ENCODE measurements at regions not wholly inside any gene's neighbourhood (a gene's known extent, or its start where the extent isn't known, plus 50 kb on each side); places are given as distances from the start of the nearest gene placed in this dataset.

DNA sequence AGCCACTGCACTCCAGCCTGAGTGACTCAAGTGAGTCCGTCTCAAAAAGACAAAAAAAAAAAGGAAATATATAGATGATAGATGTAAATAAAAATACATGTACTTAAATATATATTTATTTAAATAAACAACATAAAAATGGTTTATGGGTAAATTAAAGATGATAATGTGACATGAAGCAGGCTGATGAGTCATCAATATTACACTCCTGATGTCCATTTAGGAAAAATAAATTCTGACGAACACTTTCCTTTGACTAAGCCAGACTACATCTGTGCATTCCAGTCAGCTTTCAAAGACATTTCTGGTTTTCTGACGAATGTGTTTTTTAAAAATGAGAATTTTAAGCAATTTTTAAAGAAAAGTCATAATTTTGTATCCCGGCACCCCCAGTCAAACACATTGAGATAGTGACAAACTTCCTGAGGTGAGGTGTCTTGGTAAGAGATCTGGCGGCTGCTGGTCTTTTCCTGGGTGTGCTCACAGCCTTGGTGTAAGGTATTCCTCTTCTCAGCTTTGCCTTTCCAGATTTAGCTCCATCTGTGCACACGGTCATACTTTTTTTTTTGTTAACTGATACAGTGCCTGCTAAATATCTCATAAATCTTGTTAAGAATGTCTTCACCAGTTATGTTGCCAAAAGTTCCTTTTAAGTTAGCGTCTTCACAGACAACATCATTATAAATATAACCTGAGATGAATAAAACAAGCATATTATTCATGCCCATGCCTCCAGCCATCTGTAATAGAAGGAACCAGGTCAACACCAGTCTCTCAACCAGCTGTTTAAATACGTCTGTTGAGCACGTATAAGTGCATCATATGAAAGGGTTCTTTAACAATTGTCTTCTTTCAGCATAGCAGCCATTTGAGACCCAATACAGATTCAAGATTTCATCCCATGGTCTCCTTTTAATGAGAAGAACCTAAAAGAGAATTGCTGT lies 214.5 kb upstream of the PLD5 start:
- TF ChIP-seq CTCF (conservative IDR thresholded peaks at IDR 0.05; ENCODE audit: control insufficient read depth, insufficient read depth, low read depth, low read length) = no peak
- H3K4me3 ChIP-seq (ENCODE audit: control insufficient read depth, low read depth, low read length) = no peak overlapping the region
- DNase-seq (ENCODE audit: low read depth) = no peak

- no peak overlapping the region for H3K4me3 ChIP-seq (ENCODE audit: control insufficient read depth, low read depth, low read length)
- DNase-seq (ENCODE audit: low read depth) = no peak
- TF ChIP-seq CTCF (conservative IDR thresholded peaks at IDR 0.05; ENCODE audit: control insufficient read depth, insufficient read depth, low read depth, low read length) = no peak
Measured at GRCh38 chr1:242736611-242737010, 212.1 kb upstream of the PLD5 start.

DNA sequence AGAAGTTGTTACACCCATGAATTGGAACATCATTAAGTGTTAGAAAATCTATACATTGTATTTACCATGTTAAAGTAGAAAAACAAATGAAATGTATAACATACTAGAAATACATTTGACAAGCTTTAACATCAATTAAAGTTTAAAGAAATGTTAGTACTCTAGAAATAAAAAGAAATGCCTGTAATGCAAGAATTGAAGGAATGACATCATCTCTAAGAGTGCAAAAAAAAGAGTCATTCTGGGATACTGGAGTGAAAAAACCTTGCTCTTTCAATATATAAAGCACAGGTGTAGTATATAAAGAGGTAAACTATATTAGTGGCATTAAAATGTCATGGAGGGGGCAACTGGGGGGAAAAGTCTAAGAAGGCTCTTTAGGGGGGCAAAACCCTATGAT lies 210.8 kb upstream of the PLD5 start:
- DNase-seq (ENCODE audit: low read depth) = no peak
- no peak overlapping the region for H3K4me3 ChIP-seq (ENCODE audit: control insufficient read depth, low read depth, low read length)
- TF ChIP-seq CTCF (conservative IDR thresholded peaks at IDR 0.05; ENCODE audit: control insufficient read depth, insufficient read depth, low read depth, low read length) = no peak

DNA sequence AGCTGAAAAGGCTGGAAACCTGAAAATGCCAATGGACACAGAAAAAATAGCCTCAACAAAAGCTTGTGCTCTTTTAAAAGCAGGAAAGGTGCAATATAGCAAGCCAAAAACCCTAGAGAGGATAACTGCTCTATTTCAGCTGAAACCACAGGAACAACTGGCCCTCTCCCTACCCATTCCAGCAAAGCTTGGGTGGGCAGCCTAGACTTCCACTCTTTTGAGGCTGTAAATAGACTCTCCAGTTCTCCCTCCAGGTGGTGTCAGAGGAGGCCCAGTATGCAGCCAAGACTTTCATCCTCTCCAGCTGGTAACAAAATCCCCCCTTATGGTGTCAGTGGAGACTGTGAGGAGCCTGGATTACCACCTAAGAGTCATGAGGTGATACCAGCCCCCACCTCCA lies 206.9 kb upstream of the PLD5 start:
- no peak for TF ChIP-seq CTCF (conservative IDR thresholded peaks at IDR 0.05; ENCODE audit: control insufficient read depth, insufficient read depth, low read depth, low read length)
- no peak for DNase-seq (ENCODE audit: low read depth)
- H3K4me3 ChIP-seq (ENCODE audit: control insufficient read depth, low read depth, low read length) = no peak overlapping the region

DNA sequence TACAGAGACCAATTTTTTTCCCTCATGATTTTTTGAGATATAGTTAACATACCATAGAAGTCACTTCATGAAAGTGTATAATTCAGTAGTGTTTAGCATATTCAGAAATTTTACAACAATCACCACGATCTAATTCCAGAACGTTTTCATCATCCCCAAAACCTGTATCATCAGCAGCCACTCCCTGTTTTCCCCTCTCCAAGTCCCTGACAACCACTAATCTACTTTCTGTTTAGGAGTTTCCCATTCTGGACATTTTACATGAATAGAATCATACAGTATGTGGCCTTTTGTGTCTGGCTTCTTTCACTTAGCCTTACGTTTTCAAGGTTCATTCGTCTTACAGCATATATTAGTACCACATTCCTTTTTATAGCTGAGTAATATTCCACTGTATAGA lies 204.2 kb upstream of the PLD5 start:
- H3K4me3 ChIP-seq (ENCODE audit: control insufficient read depth, low read depth, low read length) = no peak overlapping the region
- no peak for TF ChIP-seq CTCF (conservative IDR thresholded peaks at IDR 0.05; ENCODE audit: control insufficient read depth, insufficient read depth, low read depth, low read length)
- no peak for DNase-seq (ENCODE audit: low read depth)

- DNase-seq (ENCODE audit: low read depth) = no peak
- no peak overlapping the region for H3K4me3 ChIP-seq (ENCODE audit: control insufficient read depth, low read depth, low read length)
- TF ChIP-seq CTCF (conservative IDR thresholded peaks at IDR 0.05; ENCODE audit: control insufficient read depth, insufficient read depth, low read depth, low read length) = no peak
Measured at GRCh38 chr1:242723044-242723716, 198.7 kb upstream of the PLD5 start.

Measured in fibroblast of mammary gland (primary cell).